GM19455 (cell line): ENCODE measurements at regions not wholly inside any gene's neighbourhood (a gene's known extent, or its start where the extent isn't known, plus 50 kb on each side); places are given as distances from the start of the nearest gene placed in this dataset.

Experiments used
- ATAC-seq: cut with Tn5 transposase; IDR thresholded peaks from one replicate; pipeline ENCODE4 v1.9.1; 2021; ENCODE audit not compliant: unreplicated experiment

DNA sequence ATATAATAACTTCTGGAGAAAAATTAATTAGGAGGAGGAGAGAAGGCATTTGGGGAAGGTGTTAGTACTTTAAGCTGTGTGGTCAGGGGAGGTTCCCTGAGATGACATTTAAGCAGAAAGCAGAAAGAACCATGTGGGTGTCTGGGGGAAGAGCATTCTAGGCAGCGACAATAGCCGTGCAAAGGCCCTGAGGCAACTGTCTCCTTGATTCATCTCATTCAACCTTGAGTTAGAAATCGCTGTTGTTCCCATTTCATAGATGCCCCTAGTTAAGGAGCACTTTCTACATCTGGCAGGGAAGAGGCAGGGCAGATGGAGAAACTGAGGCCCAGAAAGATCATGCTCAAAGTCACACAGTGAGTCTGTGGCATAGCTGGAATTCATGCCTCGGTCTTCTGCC is 108.6 kb upstream of the RUNX3 start:
- ATAC-seq = no peak

DNA sequence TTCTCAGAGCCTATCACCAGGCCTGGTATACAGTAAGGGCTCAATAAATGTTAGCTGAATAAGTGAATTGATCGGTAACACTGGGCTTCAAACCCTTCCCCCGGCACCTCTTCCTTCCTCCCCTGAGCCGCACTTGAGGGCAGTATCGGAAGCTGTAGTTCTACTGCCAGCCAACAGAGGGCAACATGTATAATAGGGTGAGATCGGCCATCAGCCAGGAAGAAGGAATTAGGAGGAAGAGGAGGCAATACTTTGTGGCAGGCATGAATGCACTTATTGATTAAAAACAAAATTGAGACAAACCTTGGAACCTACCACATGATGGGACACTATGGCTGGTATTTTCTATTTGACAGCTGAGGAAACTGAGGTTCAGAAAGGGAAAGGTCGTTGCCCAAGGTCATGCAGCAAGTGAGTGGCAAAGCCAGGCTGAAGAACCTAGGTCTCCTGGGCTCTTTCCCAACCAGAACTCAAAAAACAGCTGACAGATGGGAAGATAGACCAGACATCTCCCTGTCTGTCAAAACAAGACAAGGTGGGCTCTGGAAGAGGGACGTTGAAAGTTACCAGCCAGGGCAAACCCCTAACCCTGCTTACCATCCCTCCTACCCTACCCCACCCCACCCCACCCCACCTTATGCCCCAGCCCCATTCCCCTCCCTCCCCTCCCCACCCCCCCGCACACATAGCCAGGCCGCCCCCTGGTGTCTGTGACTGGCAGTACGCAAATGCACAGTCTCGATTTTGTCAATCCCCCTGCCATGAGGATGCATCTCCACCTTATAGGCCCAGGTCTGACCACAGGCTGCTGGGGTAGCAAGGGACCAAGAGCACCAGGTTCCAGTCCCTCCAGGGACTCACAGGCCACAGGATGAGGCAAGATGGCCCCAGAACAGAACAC is 107.3 kb upstream of the RUNX3 start:
- no peak for ATAC-seq

DNA sequence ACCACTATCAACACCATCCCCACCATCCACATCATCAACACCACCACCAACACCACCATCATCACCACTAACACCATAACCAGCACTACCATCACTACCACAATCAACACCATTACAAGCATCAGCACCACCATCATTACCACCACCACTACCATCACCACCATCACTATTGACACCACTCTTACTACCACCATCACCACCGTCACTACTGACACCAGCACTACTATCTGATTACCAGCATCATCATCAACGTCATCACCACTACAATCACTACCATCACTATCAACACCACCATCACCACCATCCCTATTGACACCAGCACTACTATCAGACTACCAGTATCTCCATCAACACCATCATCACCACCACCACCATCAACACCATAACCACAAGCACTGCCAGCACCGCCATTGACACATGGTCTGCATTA is 106.1 kb upstream of the RUNX3 start:
- no peak for ATAC-seq

GRCh38 chr1:25035523-25036116 is 105.5 kb upstream of the RUNX3 start:
- ATAC-seq = no peak

- ATAC-seq = no peak
Observed at GRCh38 chr1:25034736-25035522, 104.9 kb upstream of the RUNX3 start.

DNA sequence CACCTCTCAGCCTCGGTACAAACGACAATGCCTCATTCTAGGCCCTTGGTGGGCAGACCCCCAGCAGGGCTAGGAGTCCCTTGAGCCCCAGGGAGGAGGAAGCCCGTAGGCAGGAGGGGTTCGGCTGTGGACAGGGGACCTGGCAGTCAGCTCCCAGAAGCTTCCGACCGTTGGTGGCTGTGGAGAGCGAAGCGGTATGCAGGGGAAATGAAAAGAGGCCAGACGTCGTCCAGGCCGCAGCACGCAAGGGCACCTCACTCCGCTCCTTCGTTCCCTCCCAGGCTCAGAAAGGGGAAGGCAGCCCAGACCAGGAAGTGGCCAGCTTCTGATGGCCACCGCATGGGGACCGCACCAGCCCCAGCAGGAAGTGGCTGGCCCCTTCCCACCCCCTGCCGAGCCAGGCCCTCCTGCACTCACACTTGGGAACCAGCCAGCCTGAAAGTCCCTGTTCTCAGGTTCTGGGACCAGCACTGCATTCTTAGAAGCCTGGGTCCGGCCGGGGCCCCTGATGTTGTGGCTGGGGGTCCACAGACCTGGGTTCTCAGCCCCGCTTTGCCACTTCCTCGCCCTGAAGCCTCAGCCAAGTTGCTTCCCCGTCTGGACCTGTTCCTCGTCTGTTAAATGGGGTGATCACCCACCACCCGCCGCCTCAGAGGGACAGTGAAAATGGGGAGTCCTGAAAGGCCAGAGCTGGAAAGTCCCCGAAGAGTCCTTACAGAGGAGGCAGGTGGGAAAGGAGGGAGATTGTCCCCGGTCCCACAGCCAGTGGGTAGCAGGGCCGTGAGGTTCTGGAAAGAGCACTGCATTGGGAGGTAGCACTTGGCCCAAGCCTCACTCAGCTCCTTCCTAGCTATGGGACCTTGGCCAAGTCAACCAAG is 104.0 kb upstream of the RUNX3 start:
- ATAC-seq = no peak

GRCh38 chr1:25033030-25033827 is 103.2 kb upstream of the RUNX3 start:
- ATAC-seq = no peak

DNA sequence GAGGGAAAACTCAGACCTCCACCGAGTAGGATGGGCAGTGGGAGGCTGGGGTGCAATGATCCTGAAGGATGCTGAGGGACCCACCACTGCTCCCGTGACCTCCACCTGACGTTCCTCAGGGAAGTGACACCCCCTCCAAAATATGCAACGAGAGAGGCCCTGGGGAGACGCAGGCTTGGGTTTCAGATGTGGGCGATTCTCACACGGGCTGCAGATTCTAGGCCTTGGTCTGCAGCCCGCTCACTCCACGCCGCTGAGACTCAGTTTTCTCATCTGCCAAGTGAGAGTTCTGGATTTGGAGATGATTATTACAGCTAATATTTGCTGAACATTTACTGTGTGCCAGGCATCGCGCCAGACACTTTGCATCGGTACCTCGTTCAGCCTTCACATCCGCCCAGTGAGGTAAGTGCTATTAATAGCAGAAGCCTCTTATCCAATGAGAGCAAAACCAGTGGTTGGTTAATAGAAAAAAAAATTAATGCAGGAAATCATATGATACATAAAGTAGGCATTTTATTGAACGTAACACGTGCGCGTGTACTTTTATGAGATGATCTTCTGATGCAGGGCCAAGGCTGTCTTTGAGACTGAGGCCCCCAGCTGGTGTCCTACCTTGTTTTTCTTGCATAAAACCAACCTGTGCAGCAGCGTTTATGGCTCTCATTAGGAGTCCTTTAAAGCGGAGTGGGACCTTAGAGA is 102.0 kb upstream of the RUNX3 start:
- peak; percentile 31 for ATAC-seq

- peak; percentile 18 for ATAC-seq
Observed at GRCh38 chr1:25031601-25031965, 101.5 kb upstream of the RUNX3 start.

- no peak for ATAC-seq
Observed at GRCh38 chr1:25030674-25031589, 100.9 kb upstream of the RUNX3 start.

DNA sequence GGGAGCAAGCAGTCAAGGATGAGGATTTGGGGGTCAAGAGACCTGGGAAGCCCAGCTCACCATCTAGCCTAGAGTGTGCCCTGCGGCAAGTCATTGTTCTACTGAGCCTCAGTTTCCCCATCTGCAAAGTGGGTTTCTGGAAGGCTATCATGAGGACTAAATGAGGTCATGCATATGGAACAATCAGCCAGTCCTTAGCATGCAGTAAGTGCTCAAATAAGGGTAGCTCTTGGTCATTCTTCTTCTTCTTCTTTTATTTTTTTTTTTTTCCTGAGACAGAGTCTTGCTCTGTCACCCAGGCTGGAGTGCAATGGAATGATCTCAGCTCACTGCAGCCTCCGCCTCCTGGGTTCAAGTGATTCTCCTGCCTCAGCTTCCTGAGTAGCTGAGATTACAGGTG is 99.9 kb upstream of the RUNX3 start:
- ATAC-seq = no peak

DNA sequence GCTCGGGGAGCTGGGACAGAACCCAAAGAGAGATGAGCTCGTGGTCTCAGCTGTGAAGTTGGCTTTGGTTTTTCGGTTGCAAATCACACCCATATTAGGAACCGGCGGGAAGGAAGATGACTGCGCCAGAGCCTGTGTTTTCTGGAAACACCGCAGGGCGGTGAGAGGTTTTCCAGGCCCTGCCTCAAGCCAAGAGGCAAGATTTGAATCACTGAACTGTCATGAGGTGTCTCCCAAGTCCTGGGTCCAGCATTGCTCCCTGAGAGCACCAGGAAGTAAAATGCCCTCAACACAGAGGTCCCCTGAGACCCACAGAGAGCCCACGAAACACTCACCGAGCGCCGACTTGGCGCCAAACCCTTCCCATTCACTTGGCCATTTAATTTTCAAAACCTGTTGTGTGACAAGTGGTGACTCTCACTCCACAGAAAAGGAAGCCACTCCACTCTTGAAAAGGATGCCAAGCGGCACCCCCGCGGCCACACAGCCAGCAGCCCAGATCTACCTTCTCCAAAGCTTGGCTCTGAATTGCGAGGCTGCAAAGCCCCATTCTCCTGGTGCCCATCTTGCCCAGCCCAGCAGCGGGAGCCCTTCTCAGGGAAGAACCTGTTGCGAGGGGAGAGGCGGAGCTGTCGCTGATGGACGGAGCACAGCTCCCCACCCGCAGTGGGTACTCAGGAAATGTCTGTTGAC is 99.0 kb upstream of the RUNX3 start:
- no peak for ATAC-seq

GRCh38 chr1:25028587-25028906 is 98.5 kb upstream of the RUNX3 start:
- no peak for ATAC-seq

DNA sequence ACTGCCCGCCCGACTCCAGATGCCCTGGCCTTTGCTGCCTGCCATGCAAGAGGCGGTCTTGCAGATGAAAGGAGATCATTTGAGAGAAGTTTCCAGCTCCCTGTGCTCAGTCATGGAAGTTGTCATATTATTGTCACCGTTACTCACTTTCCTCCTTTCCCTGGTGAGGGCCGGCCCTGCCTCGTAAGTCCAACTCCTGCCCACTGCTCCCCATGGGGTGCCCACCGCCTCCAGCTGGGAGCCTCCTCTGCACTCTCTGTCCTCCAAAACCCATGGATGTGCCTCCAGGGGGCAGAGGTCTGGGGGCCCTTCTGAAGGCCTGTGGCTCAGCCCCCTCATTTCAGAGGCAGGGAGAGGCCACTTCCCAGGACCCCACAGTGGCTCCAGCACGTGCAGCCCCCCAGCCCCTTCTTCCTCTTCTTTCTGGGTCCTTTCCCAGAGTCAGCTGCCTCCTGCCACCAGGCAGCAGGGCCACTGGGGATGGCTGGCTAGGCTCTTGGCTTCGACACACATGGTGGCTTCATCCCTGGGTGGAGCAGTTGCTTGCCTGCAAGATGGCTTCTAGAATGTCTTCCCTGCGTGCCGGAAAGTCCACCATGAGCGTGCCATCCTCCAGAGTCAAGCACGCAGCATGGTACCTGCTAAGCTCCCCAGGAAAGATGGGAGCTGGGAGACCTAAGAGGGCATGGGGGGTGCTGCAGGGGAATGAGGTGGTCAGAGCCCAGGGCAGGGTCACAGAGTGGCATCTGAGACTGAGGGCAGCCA is 97.9 kb upstream of the RUNX3 start:
- no peak for ATAC-seq

DNA sequence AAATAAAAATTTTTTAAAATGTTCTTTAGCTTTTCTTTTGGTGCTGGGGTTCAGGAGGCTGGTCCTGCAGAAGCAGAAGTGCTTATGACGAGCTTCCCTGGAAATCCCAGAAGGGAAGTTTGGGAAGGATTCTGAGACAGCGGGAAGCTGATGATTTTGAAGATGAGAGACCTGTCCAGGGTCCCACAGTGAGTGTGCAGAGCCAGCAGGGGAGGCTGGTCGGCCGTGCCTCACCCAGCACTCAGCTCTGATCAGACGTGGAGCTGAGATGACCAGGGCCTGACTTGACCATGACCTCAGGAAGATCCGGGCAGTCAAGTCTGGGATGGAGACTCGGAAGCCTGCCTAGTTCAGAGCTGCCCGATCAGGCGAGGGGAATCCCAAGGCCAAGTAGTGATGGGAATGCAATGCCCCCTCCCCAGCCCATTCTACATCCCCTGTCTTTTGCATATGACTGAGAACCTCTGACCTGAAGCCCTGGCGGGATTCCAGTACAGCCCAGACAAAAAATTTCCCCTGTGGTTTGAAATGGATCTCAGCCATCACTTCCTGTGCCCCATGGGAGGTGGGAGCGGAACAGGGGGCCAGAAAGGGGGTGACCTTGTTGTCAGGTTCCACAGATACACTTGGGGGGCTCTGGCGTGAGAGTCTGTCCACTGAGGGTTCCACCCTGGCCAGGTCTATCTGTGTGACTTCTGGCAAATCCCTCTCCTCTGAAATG is 96.8 kb upstream of the RUNX3 start:
- ATAC-seq = no peak

GRCh38 chr1:25026304-25026703 is 96.2 kb upstream of the RUNX3 start:
- ATAC-seq = no peak
